SK-N-SH (cell line): ENCODE measurements at regions not wholly inside any gene's neighbourhood (a gene's known extent, or its start where the extent isn't known, plus 50 kb on each side); places are given as distances from the start of the nearest gene placed in this dataset.

Source experiments
- CTCF ChIA-PET: fragments of 300-600, 350-600 bp; formaldehyde crosslinking; extraction: SDS; loops from one replicate; lab custom pipeline; 2021; lab: Yijun Ruan, JAX
- POLR2A ChIA-PET: fragments of 350-600 bp; sonication (Branson Sonifier 250); formaldehyde crosslinking; extraction: SDS; loops from one replicate; lab custom pipeline; 2020; ENCODE audit warnings: antibody characterized with exemption, inconsistent platforms; lab: Yijun Ruan, JAX
- DNase-seq: peaks from one replicate; pipeline ENCODE4 v3.0.0; 2012
- H2AFZ ChIP-seq: fragments of 200-600 bp; sonication (generic); 2 replicates; pipeline ENCODE4 v1.8.1; 2016; ENCODE audit warnings: antibody characterized with exemption, mild to moderate bottlenecking, low read depth
- H3F3A ChIP-seq: fragments of 200-600 bp; sonication (generic); replicated peaks from 2 replicates; pipeline ENCODE3; 2016; ENCODE audit warnings: antibody characterized with exemption, mild to moderate bottlenecking; ENCODE audit not compliant: insufficient read depth
- H3K27ac ChIP-seq, 2 experiments: fragments of 200-500 bp in 1 of 2; fragments of 200-600 bp in 1 of 2; sonication (Bioruptor generic) in 1 of 2; sonication (generic), shearing (Covaris generic) in 1 of 2; 2 replicates each; pipeline versions ENCODE4 v1.5.1 to v1.6.1; 2014 to 2016; ENCODE audit warnings: low read depth in 2 of 2, inconsistent platforms in 1 of 2, low read length in 1 of 2, mild to moderate bottlenecking in 1 of 2, mixed read lengths in 1 of 2
- H3K27me3 ChIP-seq: fragments of 200-600 bp; sonication (generic), shearing (Covaris generic); 2 replicates; pipeline ENCODE4 v1.6.1; 2016; ENCODE audit warnings: mixed run types; ENCODE audit not compliant: insufficient read depth
- H3K36me3 ChIP-seq, 2 experiments: fragments of 200-500 bp in 1 of 2; fragments of 200-600 bp in 1 of 2; sonication (Bioruptor generic) in 1 of 2; sonication (generic) in 1 of 2; replicated peaks in 1 of 2; 2 replicates each; pipeline versions ENCODE3 to v1.5.1; 2014 to 2016; ENCODE audit warnings: low read length in 1 of 2, mild to moderate bottlenecking in 1 of 2; ENCODE audit not compliant: insufficient read depth in 2 of 2, control insufficient read depth in 1 of 2
- H3K4me1 ChIP-seq, 2 experiments: fragments of 200-500 bp in 1 of 2; fragments of 200-600 bp in 1 of 2; sonication (Bioruptor generic) in 1 of 2; sonication (generic), shearing (Covaris generic) in 1 of 2; 2 replicates each; pipeline versions ENCODE4 v1.5.1 to v1.6.1; 2014 to 2016; ENCODE audit warnings: low read depth in 1 of 2, low read length in 1 of 2, mixed run types in 1 of 2; ENCODE audit not compliant: insufficient read depth in 2 of 2, control insufficient read depth in 1 of 2
- H3K4me2 ChIP-seq: fragments of 200-600 bp; sonication (generic), shearing (Covaris generic); 2 replicates; pipeline ENCODE4 v1.6.1; 2017; ENCODE audit warnings: mixed run types
- H3K4me3 ChIP-seq, 2 experiments: fragments of 200-500 bp in 1 of 2; fragments of 200-600 bp in 1 of 2; sonication (Bioruptor generic) in 1 of 2; sonication (generic), shearing (Covaris generic) in 1 of 2; 2 replicates each; pipeline versions ENCODE4 v1.5.1 to v1.8.1; 2014 to 2016; ENCODE audit warnings: low read depth in 2 of 2, inconsistent platforms in 1 of 2, low read length in 1 of 2, mild to moderate bottlenecking in 1 of 2, mixed read lengths in 1 of 2, moderate library complexity in 1 of 2
- H3K79me2 ChIP-seq: fragments of 200-600 bp; sonication (generic); 2 replicates; pipeline ENCODE4 v1.8.1; 2017; ENCODE audit warnings: mild to moderate bottlenecking; ENCODE audit not compliant: insufficient read depth
- H3K9ac ChIP-seq: fragments of 200-600 bp; sonication (generic); 2 replicates; pipeline ENCODE4 v1.6.1; 2017; ENCODE audit warnings: mixed run types
- H3K9me2 ChIP-seq: fragments of 200-600 bp; sonication (generic); 2 replicates; pipeline ENCODE4 v1.6.1; 2017; ENCODE audit warnings: mixed run types
- H3K9me3 ChIP-seq: fragments of 200-600 bp; sonication (generic); 2 replicates; pipeline ENCODE4 v1.6.1; 2017; ENCODE audit warnings: mixed run types, mild to moderate bottlenecking, moderate library complexity
- H4K20me1 ChIP-seq: fragments of 200-600 bp; sonication (generic); 2 replicates; pipeline ENCODE4 v1.6.1; 2017; ENCODE audit warnings: mild to moderate bottlenecking, mixed run types; ENCODE audit not compliant: insufficient read depth
- CHD2 ChIP-seq: fragments of 150-350 bp; IDR thresholded peaks from 2 replicates; pipeline ENCODE4 v1.6.1; 2018; ENCODE audit warnings: low read length; ENCODE audit not compliant: partially characterized antibody
- ELF1 ChIP-seq: IDR thresholded peaks from 2 replicates; pipeline ENCODE4 v1.4.0; 2012
- EP300 ChIP-seq, 2 experiments: IDR thresholded peaks; 2 replicates each; pipeline versions ENCODE4 v1.4.0 to v1.6.1; 2012; ENCODE audit warnings: borderline replicate concordance in 1 of 2, low read depth in 1 of 2, low read length in 1 of 2
- EZH2phosphoT487 ChIP-seq: fragments of 200-600 bp; sonication (generic); IDR thresholded peaks from 2 replicates; pipeline ENCODE4 v1.6.1; 2017; ENCODE audit warnings: low read depth, mixed run types, mild to moderate bottlenecking, antibody characterized with exemption, moderate library complexity, borderline replicate concordance
- GABPA ChIP-seq: IDR thresholded peaks from 2 replicates; pipeline ENCODE4 v1.4.0; 2012; ENCODE audit warnings: low read depth, mild to moderate bottlenecking
- GATA2 ChIP-seq: sonication (generic); formaldehyde crosslinking; IDR thresholded peaks from 2 replicates; pipeline ENCODE4 v1.5.0; 2020; ENCODE audit warnings: mild to moderate bottlenecking, missing genetic modification reagents
- MXI1 ChIP-seq: IDR thresholded peaks from 2 replicates; pipeline ENCODE4 v1.6.1; 2012; ENCODE audit warnings: mild to moderate bottlenecking, low read depth, low read length, improper control_type of control experiment
- NFIC ChIP-seq: IDR thresholded peaks from 2 replicates; pipeline ENCODE4 v1.4.0; 2012; ENCODE audit warnings: borderline replicate concordance
- PBX3 ChIP-seq: IDR thresholded peaks from 2 replicates; pipeline ENCODE4; 2012
- POLR2AphosphoS5 ChIP-seq: IDR thresholded peaks from 2 replicates; pipeline ENCODE4 v1.6.1; 2012; ENCODE audit warnings: low read depth, low read length
- REST ChIP-seq: IDR thresholded peaks from 2 replicates; pipeline ENCODE4 v1.6.1; 2012; ENCODE audit warnings: mild to moderate bottlenecking, low read depth, low read length, moderate library complexity
- RFX5 ChIP-seq: IDR thresholded peaks from 2 replicates; pipeline ENCODE4 v1.6.1; 2012; ENCODE audit warnings: mild to moderate bottlenecking, improper control_type of control experiment, low read length
- RXRA ChIP-seq: IDR thresholded peaks from 2 replicates; pipeline ENCODE4 v1.4.0; 2012; ENCODE audit warnings: low read depth, mild to moderate bottlenecking, borderline replicate concordance
- SMC3 ChIP-seq: IDR thresholded peaks from 2 replicates; pipeline ENCODE4 v1.6.1; 2012; ENCODE audit warnings: low read depth, low read length, improper control_type of control experiment
- TAF1 ChIP-seq: IDR thresholded peaks from 2 replicates; pipeline ENCODE4 v1.6.1; 2012; ENCODE audit warnings: low read depth, mild to moderate bottlenecking, low read length, moderate library complexity, borderline replicate concordance
- TCF12 ChIP-seq: IDR thresholded peaks from 2 replicates; pipeline ENCODE4 v1.4.0; 2012
- WGBS: methylation state at CpG from one replicate; pipeline ENCODE4 v1.1.6; 2017; ENCODE audit warnings: low lambda C conversion rate; 5-methylcytosine and 5-hydroxymethylcytosine counted together
- TF ChIP-seq, protein P1 (sequence below): fragments of 200-600 bp; sonication (generic); IDR thresholded peaks from 2 replicates; pipeline ENCODE4 v1.6.1; 2017; ENCODE audit warnings: antibody characterized with exemption, mild to moderate bottlenecking, moderate library complexity

DNA sequence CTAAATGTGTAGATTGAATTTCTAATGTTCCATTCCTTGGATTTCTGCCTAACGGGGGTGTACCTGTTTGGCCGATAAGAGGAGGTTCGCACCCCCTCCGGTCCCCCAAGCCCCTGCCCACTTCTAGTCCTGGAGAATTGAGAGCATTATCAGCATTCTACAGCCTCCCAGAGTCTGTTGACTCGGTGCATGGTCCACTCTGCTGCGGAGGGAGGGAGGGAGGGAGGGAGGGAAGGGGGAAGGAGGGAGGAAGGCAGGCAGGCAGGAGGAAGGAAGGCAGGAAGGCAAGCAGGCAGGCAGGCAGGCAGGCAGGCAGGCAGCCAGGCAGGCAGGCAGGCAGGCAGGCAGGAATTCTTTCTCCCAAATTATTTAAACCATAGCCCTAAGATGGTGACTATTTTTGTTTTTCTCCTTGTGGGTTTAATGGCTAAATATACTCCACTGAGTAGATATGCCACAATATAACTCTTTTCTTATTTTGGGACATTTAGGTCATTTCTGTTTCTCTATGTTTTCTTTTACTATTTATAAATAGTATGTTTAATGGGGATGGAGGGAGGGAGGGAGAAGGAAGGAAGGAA, 69.5 kb upstream of the CHST15 start:
- DNase-seq = no peak
- no peaks in the 10 kb centered on the region for H3F3A ChIP-seq
- H3K27ac ChIP-seq = no peak overlapping the region
- POLR2A ChIA-PET = no interaction called here
- no peaks in the 10 kb centered on the region for H3K4me1 ChIP-seq
- H3K36me3 ChIP-seq = no peaks in the 10 kb centered on the region
- no peak overlapping the region for H2AFZ ChIP-seq
- H4K20me1 ChIP-seq = no peaks in the 10 kb centered on the region
- CTCF ChIA-PET = no interaction called here
- H3K79me2 ChIP-seq = no peaks in the 10 kb centered on the region
- WGBS = 66% methylated on average over 6 of the region's 6 CpGs
- no peaks in the 10 kb centered on the region for H3K9me2 ChIP-seq
- H3K9ac ChIP-seq = no peak overlapping the region
- TF ChIP-seq CHD2 (no peak), ELF1 (no peak), REST (no peak), RXRA (no peak), TAF1 (no peak), TCF12 (no peak), GATA2 (CRISPR knock-in tag) (no peak), EZH2phosphoT487 (no peak), GABPA (no peak), SMC3 (no peak), POLR2AphosphoS5 (no peak), PBX3 (no peak), EP300 (IDR thresholded peaks at IDR 0.05; ENCODE audit: borderline replicate concordance in 1 of 2, low read depth in 1 of 2, low read length in 1 of 2) (no peak), NFIC (no peak), MXI1 (no peak)
- H3K4me2 ChIP-seq = no peak overlapping the region
- no peak overlapping the region for H3K4me3 ChIP-seq
- H3K27me3 ChIP-seq = no peaks in the 10 kb centered on the region
- no peaks in the 10 kb centered on the region for H3K9me3 ChIP-seq

- Histone ChIP-seq H4K20me1 (no peaks in the 10 kb centered on the region), H3K4me2 (no peak overlapping the region), H3F3A (no peaks in the 10 kb centered on the region), H3K9ac (no peak overlapping the region), H3K27ac (no peak overlapping the region), H3K79me2 (no peaks in the 10 kb centered on the region), H3K4me3 (no peak overlapping the region), H3K4me1 (no peaks in the 10 kb centered on the region), H3K36me3 (no peaks in the 10 kb centered on the region), H3K9me2 (no peaks in the 10 kb centered on the region), H3K9me3 (no peaks in the 10 kb centered on the region), H3K27me3 (no peaks in the 10 kb centered on the region), H2AFZ (no peak overlapping the region)
- TF ChIP-seq RFX5 = no peak
- TF ChIP-seq, protein P1, sequence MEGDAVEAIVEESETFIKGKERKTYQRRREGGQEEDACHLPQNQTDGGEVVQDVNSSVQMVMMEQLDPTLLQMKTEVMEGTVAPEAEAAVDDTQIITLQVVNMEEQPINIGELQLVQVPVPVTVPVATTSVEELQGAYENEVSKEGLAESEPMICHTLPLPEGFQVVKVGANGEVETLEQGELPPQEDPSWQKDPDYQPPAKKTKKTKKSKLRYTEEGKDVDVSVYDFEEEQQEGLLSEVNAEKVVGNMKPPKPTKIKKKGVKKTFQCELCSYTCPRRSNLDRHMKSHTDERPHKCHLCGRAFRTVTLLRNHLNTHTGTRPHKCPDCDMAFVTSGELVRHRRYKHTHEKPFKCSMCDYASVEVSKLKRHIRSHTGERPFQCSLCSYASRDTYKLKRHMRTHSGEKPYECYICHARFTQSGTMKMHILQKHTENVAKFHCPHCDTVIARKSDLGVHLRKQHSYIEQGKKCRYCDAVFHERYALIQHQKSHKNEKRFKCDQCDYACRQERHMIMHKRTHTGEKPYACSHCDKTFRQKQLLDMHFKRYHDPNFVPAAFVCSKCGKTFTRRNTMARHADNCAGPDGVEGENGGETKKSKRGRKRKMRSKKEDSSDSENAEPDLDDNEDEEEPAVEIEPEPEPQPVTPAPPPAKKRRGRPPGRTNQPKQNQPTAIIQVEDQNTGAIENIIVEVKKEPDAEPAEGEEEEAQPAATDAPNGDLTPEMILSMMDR = no peak
- CTCF ChIA-PET = no interaction called here
- WGBS = 40% methylated on average over 6 of the region's 6 CpGs
- POLR2A ChIA-PET = no interaction called here
- DNase-seq = no peak
Measured at GRCh38 chr10:124162136-124162535, 68.7 kb upstream of the CHST15 start.
